HL-60 (cell line): ENCODE measurements at regions not wholly inside any gene's neighbourhood (a gene's known extent, or its start where the extent isn't known, plus 50 kb on each side); places are given as distances from the start of the nearest gene placed in this dataset.

ENCODE experiments used
- GABPA ChIP-seq: IDR thresholded peaks from 2 replicates; pipeline ENCODE4 v1.6.1; 2012; ENCODE audit warnings: low read depth
- POLR2AphosphoS5 ChIP-seq: IDR thresholded peaks from 2 replicates; pipeline ENCODE4 v1.6.1; 2012; ENCODE audit warnings: low read depth
- TF ChIP-seq, protein P1 (sequence below): IDR thresholded peaks from one replicate; pipeline ENCODE4 v1.5.1; 2011; ENCODE audit warnings: low read length, control low read depth, inconsistent platforms; ENCODE audit not compliant: insufficient read depth
- TF ChIP-seq, protein P2 (sequence below): IDR thresholded peaks from 2 replicates; pipeline ENCODE4 v1.6.1; 2012; ENCODE audit warnings: low read depth; ENCODE audit not compliant: insufficient replicate concordance

DNA sequence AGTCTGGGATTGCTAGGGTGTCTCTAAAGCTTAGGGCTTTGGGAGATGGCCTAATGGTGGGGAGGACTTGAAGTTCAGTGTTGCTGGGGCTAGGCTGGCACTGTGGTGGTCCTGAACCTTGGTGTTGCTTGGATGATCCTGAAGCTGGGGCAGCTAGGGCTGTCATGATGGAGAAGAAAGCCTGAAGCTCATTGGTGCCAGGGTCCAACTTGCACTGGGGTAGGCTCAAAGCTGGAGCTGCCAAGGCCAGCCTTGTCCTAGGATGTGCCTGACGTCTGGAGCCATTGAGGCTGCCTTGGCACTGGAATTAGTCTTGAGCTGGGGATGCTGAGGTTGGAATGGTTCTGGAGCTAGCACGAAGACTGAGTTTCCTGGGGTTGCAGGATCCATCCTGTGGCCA lies 61.0 kb upstream of the NLRP2B start:
- TF ChIP-seq, protein P1, sequence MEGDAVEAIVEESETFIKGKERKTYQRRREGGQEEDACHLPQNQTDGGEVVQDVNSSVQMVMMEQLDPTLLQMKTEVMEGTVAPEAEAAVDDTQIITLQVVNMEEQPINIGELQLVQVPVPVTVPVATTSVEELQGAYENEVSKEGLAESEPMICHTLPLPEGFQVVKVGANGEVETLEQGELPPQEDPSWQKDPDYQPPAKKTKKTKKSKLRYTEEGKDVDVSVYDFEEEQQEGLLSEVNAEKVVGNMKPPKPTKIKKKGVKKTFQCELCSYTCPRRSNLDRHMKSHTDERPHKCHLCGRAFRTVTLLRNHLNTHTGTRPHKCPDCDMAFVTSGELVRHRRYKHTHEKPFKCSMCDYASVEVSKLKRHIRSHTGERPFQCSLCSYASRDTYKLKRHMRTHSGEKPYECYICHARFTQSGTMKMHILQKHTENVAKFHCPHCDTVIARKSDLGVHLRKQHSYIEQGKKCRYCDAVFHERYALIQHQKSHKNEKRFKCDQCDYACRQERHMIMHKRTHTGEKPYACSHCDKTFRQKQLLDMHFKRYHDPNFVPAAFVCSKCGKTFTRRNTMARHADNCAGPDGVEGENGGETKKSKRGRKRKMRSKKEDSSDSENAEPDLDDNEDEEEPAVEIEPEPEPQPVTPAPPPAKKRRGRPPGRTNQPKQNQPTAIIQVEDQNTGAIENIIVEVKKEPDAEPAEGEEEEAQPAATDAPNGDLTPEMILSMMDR = no peak
- TF ChIP-seq POLR2AphosphoS5 (no peak), GABPA (no peak)
- TF ChIP-seq, protein P2, sequence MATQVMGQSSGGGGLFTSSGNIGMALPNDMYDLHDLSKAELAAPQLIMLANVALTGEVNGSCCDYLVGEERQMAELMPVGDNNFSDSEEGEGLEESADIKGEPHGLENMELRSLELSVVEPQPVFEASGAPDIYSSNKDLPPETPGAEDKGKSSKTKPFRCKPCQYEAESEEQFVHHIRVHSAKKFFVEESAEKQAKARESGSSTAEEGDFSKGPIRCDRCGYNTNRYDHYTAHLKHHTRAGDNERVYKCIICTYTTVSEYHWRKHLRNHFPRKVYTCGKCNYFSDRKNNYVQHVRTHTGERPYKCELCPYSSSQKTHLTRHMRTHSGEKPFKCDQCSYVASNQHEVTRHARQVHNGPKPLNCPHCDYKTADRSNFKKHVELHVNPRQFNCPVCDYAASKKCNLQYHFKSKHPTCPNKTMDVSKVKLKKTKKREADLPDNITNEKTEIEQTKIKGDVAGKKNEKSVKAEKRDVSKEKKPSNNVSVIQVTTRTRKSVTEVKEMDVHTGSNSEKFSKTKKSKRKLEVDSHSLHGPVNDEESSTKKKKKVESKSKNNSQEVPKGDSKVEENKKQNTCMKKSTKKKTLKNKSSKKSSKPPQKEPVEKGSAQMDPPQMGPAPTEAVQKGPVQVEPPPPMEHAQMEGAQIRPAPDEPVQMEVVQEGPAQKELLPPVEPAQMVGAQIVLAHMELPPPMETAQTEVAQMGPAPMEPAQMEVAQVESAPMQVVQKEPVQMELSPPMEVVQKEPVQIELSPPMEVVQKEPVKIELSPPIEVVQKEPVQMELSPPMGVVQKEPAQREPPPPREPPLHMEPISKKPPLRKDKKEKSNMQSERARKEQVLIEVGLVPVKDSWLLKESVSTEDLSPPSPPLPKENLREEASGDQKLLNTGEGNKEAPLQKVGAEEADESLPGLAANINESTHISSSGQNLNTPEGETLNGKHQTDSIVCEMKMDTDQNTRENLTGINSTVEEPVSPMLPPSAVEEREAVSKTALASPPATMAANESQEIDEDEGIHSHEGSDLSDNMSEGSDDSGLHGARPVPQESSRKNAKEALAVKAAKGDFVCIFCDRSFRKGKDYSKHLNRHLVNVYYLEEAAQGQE = no peak
